GM12891 (cell line): ENCODE measurements at regions not wholly inside any gene's neighbourhood (a gene's known extent, or its start where the extent isn't known, plus 50 kb on each side); places are given as distances from the start of the nearest gene placed in this dataset.

Experiments
- DNase-seq: peaks from one replicate; pipeline ENCODE4 v3.0.0; 2011; ENCODE audit warnings: low spot score; ENCODE audit not compliant: insufficient read length
- FAIRE-seq: peaks from 2 replicates; lab custom pipeline; 2011; peaks lifted over from hg19 to GRCh38; lab: Jason Lieb, UNC
- PAX5 ChIP-seq: IDR thresholded peaks from 2 replicates; pipeline ENCODE4 v1.6.1; 2011; ENCODE audit warnings: low read length, moderate library complexity, mild to moderate bottlenecking; ENCODE audit not compliant: insufficient read depth, severe bottlenecking
- POLR2A ChIP-seq: IDR thresholded peaks from 2 replicates; pipeline ENCODE4 v1.6.1; 2011; ENCODE audit warnings: low read depth, low read length, control low read depth
- POLR2AphosphoS5 ChIP-seq: IDR thresholded peaks from 2 replicates; pipeline ENCODE4 v1.6.1; 2011; ENCODE audit warnings: low read depth, low read length, control low read depth
- POU2F2 ChIP-seq: IDR thresholded peaks from 2 replicates; pipeline ENCODE4 v1.6.1; 2011; ENCODE audit warnings: low read depth, mild to moderate bottlenecking, control low read depth, low read length, moderate library complexity
- SPI1 ChIP-seq: IDR thresholded peaks from 2 replicates; pipeline ENCODE4 v1.6.1; 2011; ENCODE audit warnings: low read depth, low read length, control low read depth
- TAF1 ChIP-seq: IDR thresholded peaks from 2 replicates; pipeline ENCODE4 v1.6.1; 2011; ENCODE audit warnings: low read depth, low read length, control low read depth

DNA sequence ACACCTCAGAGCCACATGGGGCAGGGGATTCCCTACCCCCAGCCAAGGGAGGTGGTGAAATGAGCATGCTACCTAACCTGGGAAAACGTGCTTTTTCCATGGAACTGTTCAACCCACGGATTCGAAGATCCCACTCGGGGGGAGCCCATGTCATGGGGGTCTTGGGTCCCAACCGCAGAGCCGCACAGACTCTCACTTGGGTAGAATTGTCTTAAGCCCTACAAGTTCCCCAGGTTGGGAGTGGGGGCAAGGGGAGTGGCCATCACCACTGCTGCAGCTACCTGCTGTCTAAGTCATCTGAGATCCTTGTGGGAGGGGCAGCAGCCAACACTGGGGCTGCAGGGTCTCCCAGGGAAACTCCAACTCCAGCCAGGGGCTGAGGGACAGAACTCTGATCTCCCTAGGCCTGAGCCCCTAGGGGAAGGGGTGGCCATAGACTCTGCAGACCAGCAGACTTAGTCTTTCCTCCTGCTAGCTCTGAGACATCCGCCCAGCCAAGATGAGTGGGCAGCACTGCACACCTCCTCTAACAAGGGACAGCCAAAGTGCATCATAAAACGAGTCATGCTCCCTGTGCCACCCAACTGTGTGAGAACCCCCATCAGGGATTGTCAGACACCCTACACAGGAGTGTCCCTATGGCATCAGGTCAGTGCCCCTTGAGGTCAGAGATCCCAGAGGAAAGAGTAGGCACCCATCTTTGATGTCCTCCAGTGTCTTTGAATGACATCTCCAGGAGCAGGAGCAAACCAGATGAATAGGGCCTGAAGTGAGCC, 610.4 kb upstream of the SLITRK6 start:
- TF ChIP-seq POLR2AphosphoS5 (no peak), SPI1 (no peak), POU2F2 (no peak), POLR2A (no peak), TAF1 (no peak), PAX5 (no peak)
- DNase-seq = no peak
- no peak for FAIRE-seq

DNA sequence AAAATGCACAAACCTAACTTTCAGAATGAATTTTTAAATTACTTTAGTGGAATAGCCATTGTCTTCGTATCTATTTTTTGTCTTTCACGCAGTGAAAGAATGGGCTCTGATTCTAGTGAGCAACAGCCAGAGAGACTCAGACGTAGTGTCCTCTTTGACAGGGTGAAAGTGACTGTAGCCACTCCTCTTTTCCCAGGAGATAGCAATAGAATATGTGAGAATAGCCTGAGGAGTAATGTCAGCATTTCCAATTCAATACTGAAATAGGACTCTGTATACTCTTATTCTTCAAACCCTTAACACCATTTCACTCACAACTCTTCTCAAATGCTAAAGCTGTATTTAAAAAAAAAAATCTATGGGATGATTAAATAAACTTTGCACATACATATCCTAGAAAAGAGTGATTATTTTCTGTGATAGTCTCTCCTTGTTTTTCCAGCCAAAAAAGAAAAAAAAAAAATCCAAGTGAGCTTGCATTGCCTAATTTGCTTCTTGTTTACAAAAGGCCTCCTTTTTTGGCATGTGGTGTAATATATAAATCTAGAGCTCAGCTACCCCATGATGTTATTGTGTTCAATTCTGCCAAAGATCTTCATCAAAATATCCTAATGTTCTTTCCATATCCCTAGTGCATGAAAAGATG, 626.1 kb upstream of the SLITRK6 start:
- FAIRE-seq (no peak), DNase-seq (no peak)
- no peak for TF ChIP-seq POLR2AphosphoS5
- TF ChIP-seq SPI1 = no peak
- TF ChIP-seq POU2F2 = no peak
- TF ChIP-seq PAX5 = no peak
- TF ChIP-seq POLR2A = no peak
- TF ChIP-seq TAF1 = no peak

DNA sequence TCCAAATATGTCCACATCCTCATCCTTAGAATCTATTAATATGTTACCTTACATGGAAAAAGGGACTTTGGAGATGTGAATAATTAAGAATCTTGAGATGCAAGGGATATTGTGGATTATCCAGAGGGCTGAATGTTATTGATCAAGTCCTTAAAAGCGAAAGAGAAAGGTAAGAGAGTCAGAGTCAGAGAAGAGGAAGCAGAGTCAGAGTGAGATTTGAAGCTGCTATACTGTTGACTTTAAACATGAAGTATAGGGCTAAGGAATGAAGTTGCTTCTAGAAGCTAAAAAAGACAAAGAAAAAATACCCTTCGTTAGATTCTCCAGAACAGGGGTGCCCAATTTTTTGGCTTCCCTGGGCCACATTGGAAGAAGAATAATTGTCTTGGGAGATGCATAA, 627.2 kb upstream of the SLITRK6 start:
- TF ChIP-seq PAX5 (no peak), SPI1 (no peak), POLR2A (no peak), POLR2AphosphoS5 (no peak), TAF1 (no peak), POU2F2 (no peak)
- FAIRE-seq (no peak), DNase-seq (no peak)

DNA sequence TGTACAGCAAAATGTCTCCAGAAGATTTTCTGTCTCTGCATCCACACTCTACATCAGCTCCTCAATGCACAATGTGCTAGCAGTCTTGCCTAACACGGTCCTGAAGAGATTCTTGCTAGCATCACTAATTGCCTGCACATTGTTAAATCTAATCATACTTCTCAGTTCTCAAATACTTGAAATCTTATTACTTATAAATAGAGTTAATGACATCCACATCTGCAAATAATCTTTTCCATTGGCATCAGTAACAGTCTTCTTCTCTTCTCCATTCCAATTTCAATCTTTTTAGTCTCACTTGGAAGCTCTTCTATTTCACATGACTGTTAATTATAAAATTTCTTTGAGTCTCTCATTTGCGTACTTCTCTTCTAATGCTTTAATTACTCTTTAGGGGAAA, 630.5 kb upstream of the SLITRK6 start:
- no peak for TF ChIP-seq POLR2A
- no peak for TF ChIP-seq TAF1
- no peak for TF ChIP-seq SPI1
- TF ChIP-seq PAX5 = no peak
- TF ChIP-seq POLR2AphosphoS5 = no peak
- no peak for TF ChIP-seq POU2F2
- DNase-seq (no peak), FAIRE-seq (no peak)

DNA sequence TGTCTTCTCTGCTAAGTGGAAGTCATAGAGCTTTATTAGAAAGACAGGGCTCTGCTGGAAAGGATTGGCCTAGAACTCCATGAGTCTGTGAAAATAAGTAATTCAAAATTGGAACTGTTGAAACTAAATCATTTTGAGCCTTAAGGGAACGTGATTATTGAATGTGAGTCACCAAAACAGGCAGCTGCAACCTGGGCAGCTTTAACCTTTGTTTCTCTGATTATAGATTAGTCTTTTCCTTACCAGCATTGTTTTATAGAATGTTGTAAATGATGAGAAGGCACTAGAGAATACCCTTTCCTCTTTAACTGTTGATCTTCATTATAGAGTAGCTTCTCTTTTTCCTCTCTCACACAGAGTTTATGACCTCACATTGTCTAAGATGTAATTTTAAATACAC, 638.8 kb upstream of the SLITRK6 start:
- TF ChIP-seq PAX5 = no peak
- no peak for TF ChIP-seq TAF1
- TF ChIP-seq POLR2A = no peak
- TF ChIP-seq POU2F2 = no peak
- TF ChIP-seq POLR2AphosphoS5 = no peak
- no peak for TF ChIP-seq SPI1
- DNase-seq = no peak
- no peak for FAIRE-seq

DNA sequence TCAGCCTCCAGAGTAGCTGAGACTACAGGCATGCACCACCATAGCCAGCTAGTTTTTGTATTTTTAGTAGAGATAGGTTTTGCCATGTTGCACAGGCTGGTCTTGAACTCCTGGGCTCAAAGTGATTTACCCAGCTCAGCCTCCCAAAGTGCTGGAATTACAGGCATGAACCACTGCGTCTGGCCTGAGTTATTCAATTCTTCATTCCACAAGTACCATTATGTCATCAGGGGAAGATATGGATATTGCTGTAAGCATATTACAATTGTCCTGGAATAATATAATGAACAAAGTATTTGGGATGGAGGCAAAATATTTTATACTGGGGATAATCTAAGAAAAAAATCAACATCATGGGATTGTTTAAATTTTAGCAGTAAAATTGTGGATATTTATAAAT, 646.0 kb upstream of the SLITRK6 start:
- no peak for FAIRE-seq
- no peak for TF ChIP-seq POU2F2
- no peak for DNase-seq

DNA sequence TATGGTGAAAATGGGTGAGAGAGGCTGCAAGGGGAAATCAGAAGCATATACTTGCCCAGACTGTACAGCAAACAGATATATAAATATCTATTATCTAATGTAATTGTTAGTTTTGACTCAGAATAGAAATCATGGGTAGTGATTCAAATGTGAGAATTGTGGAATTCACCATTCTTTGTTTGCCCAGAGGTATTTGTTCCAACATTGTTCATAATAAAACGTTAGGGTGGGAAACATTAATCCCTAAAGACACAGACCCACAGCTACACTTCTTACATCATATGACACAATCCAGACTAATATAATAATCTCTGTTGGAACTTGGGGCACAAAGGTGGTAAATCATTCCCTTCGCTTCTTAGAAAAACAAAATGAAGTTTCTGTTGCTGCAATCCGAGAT, 646.5 kb upstream of the SLITRK6 start:
- DNase-seq (no peak), FAIRE-seq (no peak)

DNA sequence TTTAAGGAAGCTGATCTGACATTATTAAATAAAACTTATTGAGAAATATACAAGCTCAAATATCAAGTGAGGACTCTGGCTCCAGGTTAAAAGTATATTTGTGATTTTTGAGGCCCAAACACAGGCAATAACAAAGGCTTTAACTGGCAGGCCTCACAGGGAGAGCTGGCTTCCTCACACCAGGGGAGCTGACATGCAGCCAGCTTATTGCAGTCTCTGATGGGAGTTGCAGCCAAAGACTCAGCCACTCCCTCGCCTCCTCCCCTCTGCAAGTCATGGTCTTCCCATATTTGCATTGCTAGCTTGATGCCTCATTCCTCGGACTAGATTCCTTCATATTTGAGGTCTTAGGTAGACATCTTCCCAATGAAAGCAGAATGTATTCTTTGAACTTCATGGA, 647.1 kb upstream of the SLITRK6 start:
- DNase-seq (no peak), FAIRE-seq (no peak)
- no peak for TF ChIP-seq POLR2A
- no peak for TF ChIP-seq POLR2AphosphoS5
- TF ChIP-seq SPI1 = no peak
- no peak for TF ChIP-seq POU2F2

More for the DNA sequence above, 646.5 kb upstream of the SLITRK6 start:
- TF ChIP-seq PAX5 (no peak), SPI1 (no peak), POU2F2 (no peak), POLR2A (no peak), TAF1 (no peak), POLR2AphosphoS5 (no peak)

DNA sequence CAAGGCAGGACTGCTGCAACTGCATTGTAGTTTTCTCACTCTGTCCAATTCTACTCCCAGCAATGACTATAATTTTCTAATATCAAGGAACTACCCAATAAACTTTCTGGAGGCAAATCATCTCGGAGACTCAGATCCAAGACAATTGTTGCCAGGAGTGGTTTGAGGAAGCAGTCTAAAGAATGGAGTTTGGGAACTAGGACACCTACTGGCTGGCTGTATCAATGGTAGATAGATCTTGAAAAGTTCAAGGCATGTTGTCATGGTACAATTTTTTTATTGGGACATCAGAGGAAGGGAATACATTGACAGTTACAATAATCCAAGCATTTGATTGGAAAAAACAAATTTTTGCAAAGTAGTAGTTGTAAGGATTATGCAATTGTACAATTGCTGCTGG, 648.3 kb upstream of the SLITRK6 start:
- no peak for DNase-seq
- no peak for FAIRE-seq

DNA sequence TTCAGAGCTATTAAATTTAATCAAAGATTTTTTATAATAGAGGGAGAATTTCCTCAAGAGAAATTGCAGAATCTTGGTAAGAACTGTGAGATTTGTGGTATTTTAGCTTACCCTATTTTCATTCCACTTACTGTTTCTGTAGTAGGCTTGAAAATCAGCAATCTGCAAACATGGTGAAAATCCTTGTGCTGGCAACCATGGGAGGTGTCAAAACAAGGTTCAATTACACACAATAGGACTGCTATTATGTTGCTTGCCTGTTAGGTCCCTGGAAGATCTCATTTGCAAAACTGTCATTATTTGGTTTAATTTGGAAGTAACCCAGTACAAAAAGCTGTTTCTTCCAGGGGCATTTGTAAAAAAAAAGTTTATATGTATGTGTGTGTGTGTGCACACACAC, 662.8 kb upstream of the SLITRK6 start:
- TF ChIP-seq SPI1 (no peak), POU2F2 (no peak)
- no peak for DNase-seq
- FAIRE-seq = no peak

More for the DNA sequence above, 648.3 kb upstream of the SLITRK6 start:
- TF ChIP-seq POLR2A (no peak), TAF1 (no peak), SPI1 (no peak), POLR2AphosphoS5 (no peak), PAX5 (no peak), POU2F2 (no peak)
